GM13976 (cell line): ENCODE measurements at regions not wholly inside any gene's neighbourhood (a gene's known extent, or its start where the extent isn't known, plus 50 kb on each side); places are given as distances from the start of the nearest gene placed in this dataset.

ENCODE experiments used
- DNase-seq: peaks from one replicate; pipeline ENCODE4 v3.0.0; 2012; ENCODE audit warnings: low spot score
- in situ Hi-C: fragments of 300-500 bp; cut with MboI; formaldehyde crosslinking; loops from one replicate; pipeline ENCODE4 v1.12.0; 2022; ENCODE audit warnings: low sequenced_read_pairs, mixed read lengths, inconsistent platforms; ENCODE audit not compliant: unreplicated experiment
- TF ChIP-seq, protein P1 (sequence below): IDR thresholded peaks from 2 replicates; pipeline ENCODE4 v1.5.1; 2012; ENCODE audit warnings: borderline replicate concordance, mild to moderate bottlenecking; ENCODE audit not compliant: insufficient read depth; ENCODE audit errors: extremely low read depth, missing control alignments, control extremely low read depth

DNA sequence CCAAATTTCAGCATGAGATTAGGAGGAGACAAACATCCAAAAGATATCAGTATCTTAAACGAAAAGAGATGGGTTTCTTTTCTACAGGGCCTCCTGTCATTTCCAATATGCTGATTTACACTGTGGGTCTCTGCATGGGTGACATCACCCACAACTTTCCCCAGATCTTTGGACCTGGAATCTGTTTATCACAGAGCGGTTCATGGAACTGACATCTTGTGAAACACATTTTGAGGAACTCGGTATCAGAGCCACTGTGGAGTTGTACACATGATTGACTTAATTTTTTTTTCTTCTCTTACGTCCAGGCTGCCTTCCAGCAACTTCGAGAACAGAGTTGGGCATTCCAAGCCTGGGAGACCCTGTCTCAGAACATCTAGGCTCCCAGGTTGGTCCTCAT is 80.2 kb upstream of the SERP2 start:
- TF ChIP-seq, protein P1, sequence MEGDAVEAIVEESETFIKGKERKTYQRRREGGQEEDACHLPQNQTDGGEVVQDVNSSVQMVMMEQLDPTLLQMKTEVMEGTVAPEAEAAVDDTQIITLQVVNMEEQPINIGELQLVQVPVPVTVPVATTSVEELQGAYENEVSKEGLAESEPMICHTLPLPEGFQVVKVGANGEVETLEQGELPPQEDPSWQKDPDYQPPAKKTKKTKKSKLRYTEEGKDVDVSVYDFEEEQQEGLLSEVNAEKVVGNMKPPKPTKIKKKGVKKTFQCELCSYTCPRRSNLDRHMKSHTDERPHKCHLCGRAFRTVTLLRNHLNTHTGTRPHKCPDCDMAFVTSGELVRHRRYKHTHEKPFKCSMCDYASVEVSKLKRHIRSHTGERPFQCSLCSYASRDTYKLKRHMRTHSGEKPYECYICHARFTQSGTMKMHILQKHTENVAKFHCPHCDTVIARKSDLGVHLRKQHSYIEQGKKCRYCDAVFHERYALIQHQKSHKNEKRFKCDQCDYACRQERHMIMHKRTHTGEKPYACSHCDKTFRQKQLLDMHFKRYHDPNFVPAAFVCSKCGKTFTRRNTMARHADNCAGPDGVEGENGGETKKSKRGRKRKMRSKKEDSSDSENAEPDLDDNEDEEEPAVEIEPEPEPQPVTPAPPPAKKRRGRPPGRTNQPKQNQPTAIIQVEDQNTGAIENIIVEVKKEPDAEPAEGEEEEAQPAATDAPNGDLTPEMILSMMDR: no peak
- in situ Hi-C loops: no loop called here
- DNase-seq: no peak

DNA sequence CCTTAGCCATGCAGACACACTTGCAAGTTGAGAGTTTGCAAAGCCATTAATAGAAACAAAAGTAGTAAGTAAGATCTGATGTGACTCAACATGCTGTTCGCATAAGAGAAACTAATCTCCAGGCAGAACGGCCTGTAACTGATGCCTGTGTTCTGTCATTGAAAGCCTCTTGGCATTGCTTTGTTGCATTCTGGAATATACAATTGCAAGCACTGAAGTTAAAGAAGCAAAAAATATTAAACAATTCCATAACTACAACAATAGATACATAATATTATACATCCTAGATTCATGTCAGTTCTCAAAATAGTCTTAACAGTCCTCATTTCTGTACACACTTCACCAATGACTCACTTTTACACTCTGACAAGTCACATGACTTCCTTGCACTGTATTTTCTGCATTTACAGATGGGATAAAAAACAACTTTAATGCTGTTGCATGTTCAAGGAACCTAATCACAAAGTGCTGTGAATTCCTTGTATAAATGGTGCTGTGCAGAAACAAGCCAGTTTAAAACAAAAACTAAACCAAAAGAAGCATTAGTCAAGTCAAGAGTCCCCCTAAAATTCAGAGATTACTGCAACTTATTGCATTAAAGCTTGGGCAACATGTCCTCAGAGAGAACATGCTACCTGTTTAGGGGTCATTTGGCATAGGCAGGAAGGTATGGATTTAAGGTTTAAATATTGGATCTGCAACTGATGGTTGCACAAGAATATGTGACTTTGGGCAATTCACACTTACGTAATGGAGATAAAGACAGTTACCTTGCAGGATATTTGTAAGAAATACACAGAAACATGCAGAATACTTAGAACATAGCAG is 79.5 kb upstream of the SERP2 start:
- TF ChIP-seq, protein P1: no peak
- in situ Hi-C loops: no loop called here
- DNase-seq: no peak

DNA sequence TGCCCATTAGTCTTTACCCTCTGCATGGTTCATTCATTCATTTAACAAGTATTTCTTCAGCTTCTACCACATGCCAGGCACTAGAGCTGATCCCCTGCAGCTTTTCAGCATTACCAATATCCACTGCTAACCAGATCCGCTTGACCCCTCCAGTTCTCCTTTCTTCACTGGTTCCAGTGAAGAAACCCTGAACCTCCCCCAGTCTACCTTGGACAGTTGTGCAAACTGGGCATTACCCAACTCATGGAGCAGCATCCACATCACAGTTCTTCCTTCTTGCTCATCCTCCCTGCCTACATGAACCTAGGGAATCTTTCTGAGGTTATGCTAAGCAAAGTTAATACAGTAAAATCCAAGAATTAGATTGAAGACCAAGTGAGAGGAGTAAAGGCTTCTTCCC is 78.7 kb upstream of the SERP2 start:
- in situ Hi-C loops: no loop called here
- TF ChIP-seq, protein P1: no peak
- no peak for DNase-seq

DNA sequence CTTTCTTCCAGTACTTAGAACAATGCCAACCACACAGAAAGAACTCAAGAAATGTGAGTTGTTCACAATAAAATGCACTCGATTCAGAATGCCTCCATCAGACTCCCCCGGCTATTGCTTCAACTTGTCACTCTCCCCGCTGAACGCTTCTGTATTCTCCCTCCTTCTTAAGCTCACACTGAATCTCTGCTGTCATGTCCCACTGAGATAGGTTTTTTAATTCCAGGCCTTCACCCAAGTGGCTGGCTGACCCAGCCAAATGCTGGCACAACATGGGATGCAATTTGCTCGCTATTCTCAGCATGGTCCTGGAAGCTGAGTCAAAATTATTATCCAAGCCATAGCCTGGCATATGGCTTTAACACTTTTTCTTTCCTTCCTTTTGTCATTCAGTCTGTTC is 76.8 kb upstream of the SERP2 start:
- no peak for DNase-seq
- in situ Hi-C loops: no loop called here
- TF ChIP-seq, protein P1: no peak

DNA sequence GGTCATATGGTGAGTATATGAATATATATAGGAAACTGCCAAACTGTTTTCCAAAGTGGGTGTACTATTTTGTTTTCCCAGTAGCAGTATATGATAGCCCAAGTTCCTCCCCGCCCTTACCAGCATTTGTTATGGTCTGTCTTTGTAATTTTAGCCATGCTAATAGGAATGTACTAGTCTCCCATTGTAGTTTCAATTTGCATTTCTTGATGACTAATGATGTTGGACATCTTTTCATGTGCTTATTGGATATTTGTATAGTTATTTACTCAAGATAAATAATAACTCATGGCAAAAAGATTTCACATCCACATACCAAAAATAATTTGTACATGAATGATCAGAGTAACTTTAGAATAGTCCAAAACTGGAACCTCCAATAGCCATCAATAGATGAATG is 75.3 kb upstream of the SERP2 start:
- TF ChIP-seq, protein P1: no peak
- no peak for DNase-seq
- in situ Hi-C loops: no loop called here

DNA sequence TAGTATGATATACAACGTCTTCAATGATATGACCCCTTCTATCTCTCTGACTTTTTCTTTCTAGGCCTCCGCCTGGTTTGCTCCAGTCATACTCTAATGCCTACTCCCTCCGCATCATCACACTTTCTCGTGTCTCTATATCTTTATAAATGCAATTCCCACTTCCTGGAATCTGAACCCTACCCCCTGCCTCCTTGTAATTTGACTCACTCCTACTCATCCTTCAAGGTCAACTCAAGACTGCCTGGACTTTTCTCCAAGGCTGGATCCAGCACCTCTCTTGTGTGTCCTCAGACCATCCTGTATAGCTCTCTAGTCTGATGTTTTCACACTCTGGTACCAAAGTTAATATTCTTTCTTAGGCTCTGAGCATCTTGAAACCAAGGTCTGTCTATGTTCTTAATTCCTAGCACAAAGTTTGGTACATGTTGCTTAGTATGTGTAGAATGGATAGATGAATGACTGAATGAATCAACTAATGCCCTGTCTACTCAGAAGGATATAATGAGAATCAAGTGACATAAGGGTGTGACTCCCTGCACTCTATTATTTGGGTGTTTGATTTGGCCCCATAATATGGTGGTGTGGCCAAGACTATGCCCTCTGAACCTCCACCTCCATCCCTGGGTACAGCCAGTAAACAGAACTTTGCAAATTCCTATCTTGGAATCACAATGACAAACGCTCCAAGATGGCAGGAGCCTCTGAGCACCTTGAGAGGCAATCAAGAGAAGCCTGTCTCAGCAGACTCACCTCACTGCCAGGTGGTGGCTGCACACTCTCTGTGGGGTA is 74.3 kb upstream of the SERP2 start:
- in situ Hi-C loops: no loop called here
- DNase-seq: no peak
- TF ChIP-seq, protein P1: no peak
